ENCODE measurements at regions not wholly inside any gene's neighbourhood (a gene's known extent, or its start where the extent isn't known, plus 50 kb on each side); places are given as distances from the start of the nearest gene placed in this dataset.
A peak's percentile ranks its signal among the peaks of the same experiment; 100 is the strongest.

- no peak for DNase-seq (ENCODE audit: low read depth)
- ChIA-PET CTCF (interaction anchor here (0.6 to 1.7 kb wide), 7 partner anchors 18 to 718 kb away, joined by 3 to 6 read pairs (median 4); no protein-coding TSS in a partner anchor), POLR2A (interaction anchor here (0.9 kb wide), 1 partner anchor 235 kb away, joined by 3 read pairs; no protein-coding TSS in a partner anchor)
- H3K27me3 ChIP-seq (ENCODE audit: control insufficient read depth, insufficient read depth, low read length), result no peaks in the 10 kb centered on the region
- no peaks in the 10 kb centered on the region for H3K36me3 ChIP-seq (ENCODE audit: control insufficient read depth, insufficient read depth, low read length)
- no peak overlapping the region for H3K4me3 ChIP-seq (ENCODE audit: low read depth, low read length)
- no peak for TF ChIP-seq CTCF (IDR thresholded peaks at IDR 0.05; ENCODE audit: insufficient read depth, low read depth, low read length)
Measured at GRCh38 chr9:115943431-115944165, 210.0 kb upstream of the PAPPA start.

- H3K36me3 ChIP-seq (ENCODE audit: control insufficient read depth, insufficient read depth, low read length), result no peaks in the 10 kb centered on the region
- POLR2A ChIA-PET, result interaction anchor here (0.9 to 1.7 kb wide), 3 partner anchors 208 to 348 kb away, joined by 3 to 7 read pairs (median 3); partner anchors contain the start of gene PAPPA
- TF ChIP-seq CTCF (IDR thresholded peaks at IDR 0.05; ENCODE audit: insufficient read depth, low read depth, low read length), result no peak
- H3K4me3 ChIP-seq (ENCODE audit: low read depth, low read length), result no peak overlapping the region
- H3K27me3 ChIP-seq (ENCODE audit: control insufficient read depth, insufficient read depth, low read length), result no peaks in the 10 kb centered on the region
- peak; percentile 99 for DNase-seq (ENCODE audit: low read depth)
- CTCF ChIA-PET, result interaction anchor here (0.6 to 1.7 kb wide), 12 partner anchors 48 to 717 kb away, joined by 3 to 6 read pairs (median 4); no protein-coding TSS in a partner anchor
Measured at GRCh38 chr9:115944166-115944948, 209.2 kb upstream of the PAPPA start.

- no peak overlapping the region for H3K4me3 ChIP-seq (ENCODE audit: low read depth, low read length)
- POLR2A ChIA-PET, result interaction anchor here (0.9 to 1.7 kb wide), 2 partner anchors 208 to 349 kb away, joined by 3 to 7 read pairs; partner anchors contain the start of gene PAPPA
Measured at GRCh38 chr9:115945009-115945431, 208.6 kb upstream of the PAPPA start.

GRCh38 chr9:115946530-115946929, 207.1 kb upstream of the PAPPA start:
- POLR2A ChIA-PET, result no interaction called here
- TF ChIP-seq CTCF (IDR thresholded peaks at IDR 0.05; ENCODE audit: insufficient read depth, low read depth, low read length), result no peak
- no peak overlapping the region for H3K4me3 ChIP-seq (ENCODE audit: low read depth, low read length)
- H3K27me3 ChIP-seq (ENCODE audit: control insufficient read depth, insufficient read depth, low read length), result no peaks in the 10 kb centered on the region
- CTCF ChIA-PET, result interaction anchor here (1.4 kb wide), 1 partner anchor 206 kb away, joined by 5 read pairs; no protein-coding TSS in a partner anchor
- no peaks in the 10 kb centered on the region for H3K36me3 ChIP-seq (ENCODE audit: control insufficient read depth, insufficient read depth, low read length)
- DNase-seq (ENCODE audit: low read depth), result no peak

More at GRCh38 chr9:115945009-115945431, 208.6 kb upstream of the PAPPA start:
- Histone ChIP-seq H3K27me3 (ENCODE audit: control insufficient read depth, insufficient read depth, low read length) (no peaks in the 10 kb centered on the region), H3K36me3 (ENCODE audit: control insufficient read depth, insufficient read depth, low read length) (no peaks in the 10 kb centered on the region)
- CTCF ChIA-PET, result interaction anchor here (0.8 to 1.7 kb wide), 10 partner anchors 48 to 636 kb away, joined by 3 to 6 read pairs (median 4); no protein-coding TSS in a partner anchor
- no peak for TF ChIP-seq CTCF (IDR thresholded peaks at IDR 0.05; ENCODE audit: insufficient read depth, low read depth, low read length)
- no peak for DNase-seq (ENCODE audit: low read depth)

- TF ChIP-seq CTCF (IDR thresholded peaks at IDR 0.05; ENCODE audit: insufficient read depth, low read depth, low read length), result no peak
- Histone ChIP-seq H3K27me3 (ENCODE audit: control insufficient read depth, insufficient read depth, low read length) (no peaks in the 10 kb centered on the region), H3K36me3 (ENCODE audit: control insufficient read depth, insufficient read depth, low read length) (no peaks in the 10 kb centered on the region), H3K4me3 (ENCODE audit: low read depth, low read length) (no peak overlapping the region)
- ChIA-PET POLR2A (no interaction called here), CTCF (interaction anchor here (0.6 to 1.6 kb wide), 2 partner anchors 26 to 44 kb away, joined by 3 read pairs; no protein-coding TSS in a partner anchor)
- no peak for DNase-seq (ENCODE audit: low read depth)
Measured at GRCh38 chr9:115951977-115952376, 201.6 kb upstream of the PAPPA start.
